Neural progenitor cell (in vitro differentiated cells): ENCODE measurements at regions not wholly inside any gene's neighbourhood (a gene's known extent, or its start where the extent isn't known, plus 50 kb on each side); places are given as distances from the start of the nearest gene placed in this dataset.
"Not testable (repeated sequence)": the region's sequence is repeated elsewhere in the genome, so short reads cannot be mapped to it uniquely, and the experiment has no call there.

Experiments
- DNase-seq: peaks from one replicate; pipeline ENCODE4 v3.0.0-alpha.2; 2016; ENCODE audit warnings: low spot score
- H2AFZ ChIP-seq: fragments of 200-600 bp; sonication (generic); replicated peaks from 2 replicates; pipeline ENCODE4 v1.6.1; 2016; ENCODE audit warnings: antibody characterized with exemption
- H3F3A ChIP-seq: fragments of 200-600 bp; sonication (generic); 2 replicates; pipeline ENCODE4 v1.6.1; 2016; ENCODE audit warnings: antibody characterized with exemption, low read depth
- H3K27ac ChIP-seq: fragments of 200-600 bp; sonication (generic); 2 replicates; pipeline ENCODE4 v1.5.1; 2016; ENCODE audit warnings: mild to moderate bottlenecking
- H3K27me3 ChIP-seq: fragments of 200-600 bp; sonication (generic); 2 replicates; pipeline ENCODE4 v1.6.1; 2016; ENCODE audit warnings: mild to moderate bottlenecking, moderate library complexity
- H3K36me3 ChIP-seq: fragments of 200-600 bp; sonication (generic); 2 replicates; pipeline ENCODE4 v1.5.1; 2016
- H3K4me1 ChIP-seq: fragments of 200-600 bp; sonication (generic); 2 replicates; pipeline ENCODE4 v1.6.1; 2016; ENCODE audit warnings: mixed run types
- H3K4me2 ChIP-seq: fragments of 200-600 bp; sonication (generic); 2 replicates; pipeline ENCODE4 v1.6.1; 2016
- H3K4me3 ChIP-seq: fragments of 200-600 bp; sonication (generic); 2 replicates; pipeline ENCODE4 v1.5.1; 2016
- H3K79me2 ChIP-seq: fragments of 200-600 bp; sonication (generic); 2 replicates; pipeline ENCODE4 v1.6.1; 2016; ENCODE audit warnings: low read depth
- H3K9ac ChIP-seq: fragments of 200-600 bp; sonication (generic); 2 replicates; pipeline ENCODE4 v1.6.1; 2016
- H3K9me3 ChIP-seq: fragments of 200-600 bp; sonication (generic); 2 replicates; pipeline ENCODE4 v1.5.1; 2016; ENCODE audit warnings: low read depth
- H4K20me1 ChIP-seq: fragments of 200-600 bp; sonication (generic); 2 replicates; pipeline ENCODE4 v1.6.1; 2016; ENCODE audit warnings: low read depth
- H3K27ac Mint-ChIP-seq: 3 replicates; pipeline ENCODE4 v1.8.0; 2021; ENCODE audit warnings: mixed read lengths
- H3K27me3 Mint-ChIP-seq: 2 replicates; pipeline ENCODE4 v1.8.0; 2022; ENCODE audit warnings: low read depth, mild to moderate bottlenecking, inconsistent platforms, moderate library complexity, mixed read lengths; ENCODE audit not compliant: insufficient read depth
- H3K36me3 Mint-ChIP-seq: 3 replicates; pipeline ENCODE4 v1.8.0; 2021; ENCODE audit warnings: mixed read lengths
- H3K4me1 Mint-ChIP-seq: 3 replicates; pipeline ENCODE4 v1.8.0; 2021; ENCODE audit warnings: mixed read lengths
- H3K4me3 Mint-ChIP-seq: 3 replicates; pipeline ENCODE4 v1.8.0; 2021; ENCODE audit warnings: mild to moderate bottlenecking, moderate library complexity, mixed read lengths
- H3K9me3 Mint-ChIP-seq: 3 replicates; pipeline ENCODE4 v1.8.0; 2020; ENCODE audit warnings: mixed read lengths
- EZH2 ChIP-seq: fragments of 200-600 bp; sonication (generic); IDR thresholded peaks from 2 replicates; pipeline ENCODE4 v1.6.1; 2017; ENCODE audit warnings: antibody characterized with exemption, mild to moderate bottlenecking, moderate library complexity
- EZH2phosphoT487 ChIP-seq: fragments of 200-600 bp; sonication (generic); IDR thresholded peaks from 2 replicates; pipeline ENCODE4 v1.6.1; 2017; ENCODE audit warnings: antibody characterized with exemption
- TF ChIP-seq, protein P1 (sequence below): fragments of 200-600 bp; sonication (generic); IDR thresholded peaks from 2 replicates; pipeline ENCODE4 v1.5.1; 2017; ENCODE audit warnings: antibody characterized with exemption, mild to moderate bottlenecking

- no peak overlapping the region for H3K4me3 ChIP-seq
- no peak overlapping the region for H2AFZ ChIP-seq
- H3K27me3 ChIP-seq, result no peaks in the 10 kb centered on the region
- H3K27ac Mint-ChIP-seq, result no peak overlapping the region
- no peaks in the 10 kb centered on the region for H3K36me3 Mint-ChIP-seq
- peaks cover 2% of the 10 kb centered on the region for H3K27me3 Mint-ChIP-seq
- no peaks in the 10 kb centered on the region for H3K9me3 ChIP-seq
- H4K20me1 ChIP-seq, result no peaks in the 10 kb centered on the region
- peaks cover 4% of the 10 kb centered on the region for H3K4me1 ChIP-seq
- H3K9me3 Mint-ChIP-seq, result no peaks in the 10 kb centered on the region
- H3K9ac ChIP-seq, result no peak overlapping the region
- H3F3A ChIP-seq, result no peaks in the 10 kb centered on the region
- TF ChIP-seq EZH2phosphoT487, result no peak
- TF ChIP-seq, protein P1, sequence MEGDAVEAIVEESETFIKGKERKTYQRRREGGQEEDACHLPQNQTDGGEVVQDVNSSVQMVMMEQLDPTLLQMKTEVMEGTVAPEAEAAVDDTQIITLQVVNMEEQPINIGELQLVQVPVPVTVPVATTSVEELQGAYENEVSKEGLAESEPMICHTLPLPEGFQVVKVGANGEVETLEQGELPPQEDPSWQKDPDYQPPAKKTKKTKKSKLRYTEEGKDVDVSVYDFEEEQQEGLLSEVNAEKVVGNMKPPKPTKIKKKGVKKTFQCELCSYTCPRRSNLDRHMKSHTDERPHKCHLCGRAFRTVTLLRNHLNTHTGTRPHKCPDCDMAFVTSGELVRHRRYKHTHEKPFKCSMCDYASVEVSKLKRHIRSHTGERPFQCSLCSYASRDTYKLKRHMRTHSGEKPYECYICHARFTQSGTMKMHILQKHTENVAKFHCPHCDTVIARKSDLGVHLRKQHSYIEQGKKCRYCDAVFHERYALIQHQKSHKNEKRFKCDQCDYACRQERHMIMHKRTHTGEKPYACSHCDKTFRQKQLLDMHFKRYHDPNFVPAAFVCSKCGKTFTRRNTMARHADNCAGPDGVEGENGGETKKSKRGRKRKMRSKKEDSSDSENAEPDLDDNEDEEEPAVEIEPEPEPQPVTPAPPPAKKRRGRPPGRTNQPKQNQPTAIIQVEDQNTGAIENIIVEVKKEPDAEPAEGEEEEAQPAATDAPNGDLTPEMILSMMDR, result peak; percentile 65
- peak; percentile 64 for DNase-seq
- H3K4me3 Mint-ChIP-seq, result no peak overlapping the region
- H3K4me1 Mint-ChIP-seq, result peaks cover 8% of the 10 kb centered on the region
- H3K79me2 ChIP-seq, result no peaks in the 10 kb centered on the region
- no peak overlapping the region for H3K27ac ChIP-seq
- no peak overlapping the region for H3K4me2 ChIP-seq
- no peaks in the 10 kb centered on the region for H3K36me3 ChIP-seq
These were observed 67.8 kb upstream of the NXPH1 start for GRCh38 chr7:8365499-8366110.

DNA sequence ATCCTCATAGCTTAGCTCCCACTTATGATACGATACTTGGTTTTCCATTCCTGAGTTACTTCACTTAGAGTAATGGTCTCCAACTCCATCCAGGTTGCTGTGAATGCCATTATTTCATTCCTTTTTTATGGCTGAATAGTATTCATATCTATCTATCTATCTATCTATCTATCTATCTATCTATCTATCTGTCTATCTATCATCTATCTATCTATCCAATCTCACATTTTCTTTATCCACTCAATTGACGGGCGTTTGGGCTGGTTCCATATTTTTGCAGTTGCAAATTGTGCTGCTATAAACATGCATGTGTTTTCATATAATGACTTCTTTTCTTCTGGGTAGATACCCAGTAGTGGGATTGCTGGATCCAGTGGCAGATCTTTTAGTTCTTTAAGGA lies 65.4 kb upstream of the NXPH1 start:
- not testable (repeated sequence) for H3K27ac Mint-ChIP-seq, H3K9ac ChIP-seq, H3K9me3 Mint-ChIP-seq, H3K4me3 Mint-ChIP-seq, H4K20me1 ChIP-seq, H3K27ac ChIP-seq, H3K36me3 Mint-ChIP-seq, H3K4me2 ChIP-seq, DNase-seq, H3F3A ChIP-seq, H3K4me3 ChIP-seq, H3K36me3 ChIP-seq, H3K27me3 Mint-ChIP-seq, H3K27me3 ChIP-seq, H3K79me2 ChIP-seq, H2AFZ ChIP-seq, H3K9me3 ChIP-seq, H3K4me1 ChIP-seq
- peaks cover 11% of the 10 kb centered on the region for H3K4me1 Mint-ChIP-seq

DNA sequence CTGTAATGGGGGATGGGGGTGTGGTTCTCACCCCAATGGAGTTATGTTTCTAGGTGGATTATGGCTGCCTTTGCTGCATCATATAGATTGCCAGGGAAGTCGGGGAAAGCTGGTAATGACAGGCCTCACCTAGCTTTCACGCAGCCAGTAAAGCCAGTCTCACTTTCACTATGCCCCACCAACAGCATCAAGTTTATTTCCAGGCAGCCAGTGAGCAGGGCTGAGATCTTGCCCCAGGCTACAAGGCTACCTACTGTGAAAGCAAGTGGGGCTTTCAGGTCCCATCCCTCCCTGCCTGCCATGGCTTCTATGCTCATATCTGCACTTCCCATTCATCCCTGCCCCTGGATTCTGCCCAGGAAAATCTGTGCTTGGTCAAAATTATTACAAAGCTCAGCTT lies 61.7 kb upstream of the NXPH1 start:
- Mint-ChIP-seq H3K4me1 (peaks cover 7% of the 10 kb centered on the region), H3K36me3 (no peaks in the 10 kb centered on the region), H3K27ac (no peak overlapping the region), H3K9me3 (peaks cover 12% of the 10 kb centered on the region), H3K4me3 (no peak overlapping the region), H3K27me3 (peaks cover 3% of the 10 kb centered on the region)
- Histone ChIP-seq H3K4me1 (no peaks in the 10 kb centered on the region), H3K27ac (no peak overlapping the region), H3K4me2 (no peak overlapping the region), H3K9ac (no peak overlapping the region), H3F3A (no peaks in the 10 kb centered on the region), H2AFZ (no peak overlapping the region), H3K27me3 (no peaks in the 10 kb centered on the region), H3K9me3 (no peaks in the 10 kb centered on the region), H3K79me2 (no peaks in the 10 kb centered on the region), H3K4me3 (no peak overlapping the region), H3K36me3 (no peaks in the 10 kb centered on the region), H4K20me1 (no peaks in the 10 kb centered on the region)
- TF ChIP-seq, protein P1, result no peak
- TF ChIP-seq EZH2phosphoT487 (no peak), EZH2 (no peak)
- no peak for DNase-seq

GRCh38 chr7:8373851-8374250 lies 59.6 kb upstream of the NXPH1 start:
- Histone ChIP-seq H3K9ac (no peak overlapping the region), H3K27ac (no peak overlapping the region), H3K27me3 (no peaks in the 10 kb centered on the region), H3K9me3 (no peaks in the 10 kb centered on the region), H3K36me3 (no peaks in the 10 kb centered on the region), H3K4me2 (no peak overlapping the region), H3K4me3 (no peak overlapping the region), H2AFZ (no peak overlapping the region), H4K20me1 (no peaks in the 10 kb centered on the region), H3K79me2 (no peaks in the 10 kb centered on the region), H3K4me1 (peaks cover 6% of the 10 kb centered on the region), H3F3A (no peaks in the 10 kb centered on the region)
- Mint-ChIP-seq H3K27me3 (peaks cover 3% of the 10 kb centered on the region), H3K36me3 (no peaks in the 10 kb centered on the region), H3K4me3 (no peak overlapping the region), H3K27ac (no peak overlapping the region), H3K9me3 (peaks cover 12% of the 10 kb centered on the region), H3K4me1 (peaks cover 7% of the 10 kb centered on the region)
- no peak for DNase-seq
- TF ChIP-seq, protein P1, result no peak
- TF ChIP-seq EZH2phosphoT487, result no peak
- TF ChIP-seq EZH2, result no peak
